VCaP (cell line): ENCODE measurements at regions not wholly inside any gene's neighbourhood (a gene's known extent, or its start where the extent isn't known, plus 50 kb on each side); places are given as distances from the start of the nearest gene placed in this dataset.

Experiments
- H3K27ac ChIP-seq: fragments of 450-650 bp; 2 replicates; pipeline ENCODE4 v1.5.1; 2017
- TF ChIP-seq, protein P1 (sequence below): fragments of 450-650 bp; conservative IDR thresholded peaks from 2 replicates; pipeline ENCODE4 v1.5.1; 2017; ENCODE audit warnings: mild to moderate bottlenecking, moderate library complexity

DNA sequence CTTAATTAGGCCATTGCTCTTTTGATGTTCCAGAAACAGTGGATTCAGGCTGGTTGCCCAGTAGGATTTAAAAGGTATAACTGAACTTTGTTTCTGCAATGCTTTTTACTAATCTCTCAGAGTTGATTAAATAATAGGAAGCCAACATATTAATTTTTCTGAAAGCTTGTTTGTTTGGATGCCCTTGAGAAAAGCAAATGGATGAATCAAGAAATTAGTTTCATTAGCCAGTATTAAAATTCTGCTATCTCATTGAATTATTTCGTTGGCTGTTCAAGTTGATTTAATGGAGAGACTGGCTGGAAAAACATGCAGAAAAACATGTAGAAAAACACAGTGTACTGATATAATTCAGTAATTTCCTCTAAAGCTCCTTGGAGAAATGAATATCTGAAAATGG, 178.9 kb upstream of the THRB start:
- H3K27ac ChIP-seq: no peak overlapping the region
- TF ChIP-seq, protein P1, sequence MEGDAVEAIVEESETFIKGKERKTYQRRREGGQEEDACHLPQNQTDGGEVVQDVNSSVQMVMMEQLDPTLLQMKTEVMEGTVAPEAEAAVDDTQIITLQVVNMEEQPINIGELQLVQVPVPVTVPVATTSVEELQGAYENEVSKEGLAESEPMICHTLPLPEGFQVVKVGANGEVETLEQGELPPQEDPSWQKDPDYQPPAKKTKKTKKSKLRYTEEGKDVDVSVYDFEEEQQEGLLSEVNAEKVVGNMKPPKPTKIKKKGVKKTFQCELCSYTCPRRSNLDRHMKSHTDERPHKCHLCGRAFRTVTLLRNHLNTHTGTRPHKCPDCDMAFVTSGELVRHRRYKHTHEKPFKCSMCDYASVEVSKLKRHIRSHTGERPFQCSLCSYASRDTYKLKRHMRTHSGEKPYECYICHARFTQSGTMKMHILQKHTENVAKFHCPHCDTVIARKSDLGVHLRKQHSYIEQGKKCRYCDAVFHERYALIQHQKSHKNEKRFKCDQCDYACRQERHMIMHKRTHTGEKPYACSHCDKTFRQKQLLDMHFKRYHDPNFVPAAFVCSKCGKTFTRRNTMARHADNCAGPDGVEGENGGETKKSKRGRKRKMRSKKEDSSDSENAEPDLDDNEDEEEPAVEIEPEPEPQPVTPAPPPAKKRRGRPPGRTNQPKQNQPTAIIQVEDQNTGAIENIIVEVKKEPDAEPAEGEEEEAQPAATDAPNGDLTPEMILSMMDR: no peak

DNA sequence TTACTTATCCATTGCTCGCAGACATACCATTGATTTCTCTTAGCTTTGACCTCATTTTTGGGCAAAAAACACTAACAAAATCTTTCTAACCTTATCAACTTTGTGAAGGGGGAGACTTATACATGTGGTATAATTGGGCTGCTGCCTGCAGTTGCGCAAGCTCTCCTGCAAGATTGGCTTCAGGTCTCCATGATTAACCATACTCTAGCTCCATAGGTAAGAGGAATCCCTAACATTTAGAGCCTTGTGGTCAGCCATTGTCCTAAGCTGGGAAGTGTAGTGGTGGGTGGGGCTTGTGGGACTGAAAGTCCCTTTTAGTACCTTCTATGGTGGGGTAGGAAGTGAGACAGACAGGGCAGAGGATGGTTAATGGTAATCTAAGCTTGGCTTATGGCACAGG, 179.6 kb upstream of the THRB start:
- no peak overlapping the region for H3K27ac ChIP-seq
- TF ChIP-seq, protein P1: no peak

DNA sequence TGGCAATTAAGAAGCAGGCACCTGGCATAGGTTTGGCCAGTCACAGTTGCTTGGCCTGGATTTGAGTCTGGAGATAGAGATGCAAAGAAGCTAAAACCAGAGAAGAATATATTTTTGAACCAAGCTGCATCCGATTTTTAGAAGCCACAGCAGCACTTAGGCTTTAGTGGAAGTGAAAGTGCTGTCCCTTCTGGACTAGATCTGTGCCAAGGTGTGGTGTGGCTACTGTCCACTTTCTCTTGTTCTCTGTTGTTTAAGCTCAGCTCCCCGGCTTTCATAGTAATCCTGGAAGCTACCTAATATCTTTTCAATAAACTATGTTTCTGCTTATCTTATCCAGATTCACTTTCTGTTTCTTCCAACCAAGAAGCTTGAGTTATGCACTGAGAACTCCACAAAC, 183.4 kb upstream of the THRB start:
- TF ChIP-seq, protein P1: no peak
- no peak overlapping the region for H3K27ac ChIP-seq

DNA sequence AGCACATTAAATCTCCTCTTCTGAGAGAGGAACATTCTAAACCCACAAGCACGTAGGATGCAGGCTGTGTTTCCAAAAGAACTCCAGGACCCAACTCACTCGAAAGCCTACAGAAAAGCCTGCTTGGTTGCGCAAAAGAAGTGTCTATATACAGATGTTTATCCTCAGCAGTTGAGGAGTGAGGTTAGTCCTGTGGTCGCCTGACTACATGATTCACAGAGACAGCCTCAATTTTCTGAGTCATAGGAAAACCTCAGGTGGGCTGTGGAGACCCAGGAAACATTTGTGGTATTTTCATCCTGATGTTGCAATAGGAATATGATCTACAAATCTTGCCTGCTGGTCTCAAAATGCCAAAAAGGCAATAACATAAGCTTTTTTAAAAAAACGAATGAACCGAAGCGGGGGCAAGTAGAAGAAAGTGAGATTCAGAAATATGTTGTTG, 183.8 kb upstream of the THRB start:
- TF ChIP-seq, protein P1: no peak
- H3K27ac ChIP-seq: no peak overlapping the region

DNA sequence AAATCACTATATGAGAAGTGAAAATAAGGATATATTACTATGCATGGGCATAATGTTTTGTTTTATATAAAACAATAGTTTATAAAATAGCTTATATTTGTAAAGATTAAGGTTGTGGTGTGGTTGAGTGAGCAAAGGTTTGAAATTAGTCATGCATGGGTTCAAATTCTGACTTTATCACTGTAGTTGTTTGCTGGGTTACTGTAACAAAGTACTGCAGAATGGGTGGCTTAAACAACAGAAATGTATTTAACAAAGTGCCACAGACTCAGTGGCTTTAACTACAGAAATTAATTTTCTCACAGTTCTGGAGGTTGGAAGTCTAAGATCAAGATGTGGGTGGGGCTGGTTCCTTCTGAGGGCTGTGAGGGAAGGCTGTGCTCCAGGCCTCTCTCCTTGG, 184.8 kb upstream of the THRB start:
- H3K27ac ChIP-seq: no peak overlapping the region
- TF ChIP-seq, protein P1: no peak

DNA sequence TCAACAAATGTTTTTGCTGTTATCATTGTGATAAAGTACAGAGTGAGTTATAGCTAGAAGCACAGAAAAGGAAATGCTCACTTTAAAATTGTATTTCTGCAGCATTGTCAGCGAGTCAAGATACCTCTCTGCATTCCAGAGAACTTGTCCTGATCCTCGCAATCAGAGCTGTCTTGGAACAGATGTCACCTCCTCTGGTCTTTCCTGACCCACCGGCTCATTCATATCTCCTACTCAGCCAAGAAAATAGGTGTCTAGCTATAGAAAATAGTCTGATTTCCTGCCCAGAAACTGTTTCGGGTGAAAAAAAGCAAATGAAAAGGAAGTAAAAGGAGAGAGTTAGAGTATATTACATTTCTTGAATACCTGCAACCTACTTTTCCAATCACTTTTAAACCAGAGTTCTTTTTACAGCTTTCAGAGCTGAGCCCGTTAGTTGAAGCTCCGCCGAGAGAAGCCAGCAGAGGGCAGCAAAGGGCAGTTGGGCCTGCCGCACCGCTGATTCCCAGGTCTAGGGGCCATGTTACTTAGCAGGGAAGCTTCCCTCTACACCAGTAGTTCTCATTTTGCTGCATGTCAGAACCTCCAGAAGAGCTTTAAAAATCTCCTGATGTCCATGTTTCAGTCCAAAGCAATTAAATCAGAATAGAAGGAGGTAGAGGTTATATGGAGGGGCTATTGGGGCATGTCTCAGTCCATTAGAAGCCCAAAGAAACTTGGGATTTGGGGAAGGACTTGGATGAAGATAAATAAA, 185.7 kb upstream of the THRB start:
- TF ChIP-seq, protein P1: peak; percentile 71
- no peak overlapping the region for H3K27ac ChIP-seq

DNA sequence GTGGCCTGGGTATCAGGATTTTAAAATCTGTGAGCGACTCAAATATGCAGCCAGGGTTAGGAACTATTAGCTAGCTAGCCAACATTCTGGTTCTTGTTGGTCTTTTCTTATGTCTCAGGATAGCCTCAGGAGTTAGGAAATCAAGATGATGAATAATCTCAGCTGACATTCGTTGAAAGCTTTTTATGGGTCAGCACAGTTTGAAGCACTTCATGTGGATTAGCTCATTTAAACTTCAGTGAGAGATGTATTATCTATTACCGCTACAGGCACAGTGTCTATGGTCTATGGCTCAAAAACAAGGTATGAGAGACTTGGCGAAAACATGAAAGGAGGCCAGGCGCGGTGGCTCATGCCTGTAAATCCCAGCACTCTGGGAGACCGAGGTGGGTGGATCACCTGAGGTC, 187.5 kb upstream of the THRB start:
- no peak overlapping the region for H3K27ac ChIP-seq
- TF ChIP-seq, protein P1: no peak
